ENCODE measurements at regions not wholly inside any gene's neighbourhood (a gene's known extent, or its start where the extent isn't known, plus 50 kb on each side); places are given as distances from the start of the nearest gene placed in this dataset.

- H3K4me3 Mint-ChIP-seq = no peak overlapping the region
- CTCF ChIA-PET = no interaction called here
- H3K4me1 Mint-ChIP-seq = no peaks in the 10 kb centered on the region
- Histone ChIP-seq H3K36me3 (ENCODE audit: insufficient read depth, low read length) (no peaks in the 10 kb centered on the region), H3K9me3 (ENCODE audit: low read length) (no peaks in the 10 kb centered on the region), H3K27me3 (ENCODE audit: insufficient read depth, low read length, poor library complexity, severe bottlenecking) (no peaks in the 10 kb centered on the region), H3K27ac (ENCODE audit: low read depth, low read length) (no peak overlapping the region), H3K4me1 (ENCODE audit: insufficient read depth, low read length) (no peaks in the 10 kb centered on the region), H3K4me3 (ENCODE audit: low read length) (no peak overlapping the region)
- POLR2A ChIA-PET = no interaction called here
- no peak for DNase-seq
- no peaks in the 10 kb centered on the region for H3K27me3 Mint-ChIP-seq
- H3K36me3 Mint-ChIP-seq = no peaks in the 10 kb centered on the region
- H3K27ac Mint-ChIP-seq = no peak overlapping the region
- peaks cover 0 to 19% (median 2%) of the 10 kb centered on the region in 5 donors for H3K9me3 Mint-ChIP-seq
Measured at GRCh38 chr12:59963546-59963945, 367.7 kb downstream of the SLC16A7 start.

GRCh38 chr12:59972905-59973304 is 377.1 kb downstream of the SLC16A7 start:
- no peak overlapping the region for H3K4me3 Mint-ChIP-seq
- no peaks in the 10 kb centered on the region for H3K4me1 Mint-ChIP-seq
- Histone ChIP-seq H3K27ac (ENCODE audit: low read depth, low read length) (no peak overlapping the region), H3K9me3 (ENCODE audit: low read length) (no peaks in the 10 kb centered on the region), H3K4me3 (ENCODE audit: low read length) (no peak overlapping the region), H3K36me3 (ENCODE audit: insufficient read depth, low read length) (no peaks in the 10 kb centered on the region), H3K27me3 (ENCODE audit: insufficient read depth, low read length, poor library complexity, severe bottlenecking) (no peaks in the 10 kb centered on the region), H3K4me1 (ENCODE audit: insufficient read depth, low read length) (no peaks in the 10 kb centered on the region)
- no peaks in the 10 kb centered on the region for H3K27me3 Mint-ChIP-seq
- no peaks in the 10 kb centered on the region for H3K36me3 Mint-ChIP-seq
- CTCF ChIA-PET = no interaction called here
- H3K27ac Mint-ChIP-seq = no peak overlapping the region
- no peak for DNase-seq
- POLR2A ChIA-PET = no interaction called here
- H3K9me3 Mint-ChIP-seq = peaks cover 0 to 9% (median 0%) of the 10 kb centered on the region in 5 donors

- H3K36me3 Mint-ChIP-seq = no peaks in the 10 kb centered on the region
- no peaks in the 10 kb centered on the region for H3K4me1 Mint-ChIP-seq
- no peak for DNase-seq
- Histone ChIP-seq H3K4me1 (ENCODE audit: insufficient read depth, low read length) (no peaks in the 10 kb centered on the region), H3K27ac (ENCODE audit: low read depth, low read length) (no peak overlapping the region), H3K27me3 (ENCODE audit: insufficient read depth, low read length, poor library complexity, severe bottlenecking) (no peaks in the 10 kb centered on the region), H3K9me3 (ENCODE audit: low read length) (no peaks in the 10 kb centered on the region), H3K36me3 (ENCODE audit: insufficient read depth, low read length) (no peaks in the 10 kb centered on the region), H3K4me3 (ENCODE audit: low read length) (no peak overlapping the region)
- no peaks in the 10 kb centered on the region for H3K27me3 Mint-ChIP-seq
- POLR2A ChIA-PET = no interaction called here
- no peak overlapping the region for H3K27ac Mint-ChIP-seq
- CTCF ChIA-PET = no interaction called here
- peaks cover 0 to 5% (median 0%) of the 10 kb centered on the region in 5 donors for H3K9me3 Mint-ChIP-seq
- H3K4me3 Mint-ChIP-seq = no peak overlapping the region
Measured at GRCh38 chr12:59973515-59973914, 377.7 kb downstream of the SLC16A7 start.

- no peak overlapping the region for H3K4me3 ChIP-seq (ENCODE audit: low read length)
- H3K4me1 ChIP-seq (ENCODE audit: insufficient read depth, low read length) = no peaks in the 10 kb centered on the region
- no peak overlapping the region for H3K4me3 Mint-ChIP-seq
- no peaks in the 10 kb centered on the region for H3K27me3 Mint-ChIP-seq
- CTCF ChIA-PET = no interaction called here
- H3K9me3 Mint-ChIP-seq = no peaks in the 10 kb centered on the region
- H3K4me1 Mint-ChIP-seq = no peaks in the 10 kb centered on the region
- no peaks in the 10 kb centered on the region for H3K36me3 Mint-ChIP-seq
- H3K9me3 ChIP-seq (ENCODE audit: low read length) = no peaks in the 10 kb centered on the region
- no peak for DNase-seq
- H3K27ac Mint-ChIP-seq = peak overlapping the region in 1 of 8 donors; percentile 24
- POLR2A ChIA-PET = no interaction called here
- H3K27me3 ChIP-seq (ENCODE audit: insufficient read depth, low read length, poor library complexity, severe bottlenecking) = no peaks in the 10 kb centered on the region
- H3K27ac ChIP-seq (ENCODE audit: low read depth, low read length) = no peak overlapping the region
- no peaks in the 10 kb centered on the region for H3K36me3 ChIP-seq (ENCODE audit: insufficient read depth, low read length)
Measured at GRCh38 chr12:59977779-59978178, 381.9 kb downstream of the SLC16A7 start.

DNA sequence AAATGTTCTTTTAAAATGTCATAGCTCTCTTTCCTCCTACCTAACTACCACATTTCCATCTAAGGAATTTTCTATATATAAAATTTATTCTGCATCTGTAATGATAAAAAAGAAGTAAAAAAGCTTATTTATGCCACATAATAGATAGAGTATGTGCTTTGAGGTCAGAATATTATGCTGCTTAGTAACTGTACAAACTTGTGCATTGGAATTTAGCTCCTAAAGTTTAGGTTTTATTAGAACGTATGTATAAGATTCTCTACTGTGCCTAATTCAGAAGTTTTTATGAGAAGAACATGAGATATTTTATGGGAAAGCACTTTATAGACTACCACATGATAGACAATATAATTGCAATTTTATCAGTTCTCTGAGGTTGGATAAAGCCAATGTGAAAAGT is 384.6 kb downstream of the SLC16A7 start:
- Mint-ChIP-seq H3K9me3 (peaks cover 0 to 6% (median 0%) of the 10 kb centered on the region in 5 donors), H3K27ac (no peak overlapping the region), H3K4me1 (no peaks in the 10 kb centered on the region), H3K27me3 (no peaks in the 10 kb centered on the region), H3K36me3 (no peaks in the 10 kb centered on the region), H3K4me3 (no peak overlapping the region)
- POLR2A ChIA-PET = no interaction called here
- Histone ChIP-seq H3K27ac (ENCODE audit: low read depth, low read length) (no peak overlapping the region), H3K9me3 (ENCODE audit: low read length) (no peaks in the 10 kb centered on the region), H3K4me3 (ENCODE audit: low read length) (no peak overlapping the region), H3K4me1 (ENCODE audit: insufficient read depth, low read length) (no peaks in the 10 kb centered on the region), H3K27me3 (ENCODE audit: insufficient read depth, low read length, poor library complexity, severe bottlenecking) (no peaks in the 10 kb centered on the region), H3K36me3 (ENCODE audit: insufficient read depth, low read length) (no peaks in the 10 kb centered on the region)
- no peak for DNase-seq
- CTCF ChIA-PET = interaction anchor here (1.1 kb wide), 1 partner anchor 10 kb away, joined by 3 read pairs; no protein-coding TSS in a partner anchor

- Mint-ChIP-seq H3K4me1 (no peaks in the 10 kb centered on the region), H3K9me3 (peaks cover 0 to 9% (median 2%) of the 10 kb centered on the region in 5 donors), H3K36me3 (no peaks in the 10 kb centered on the region), H3K27me3 (no peaks in the 10 kb centered on the region), H3K4me3 (no peak overlapping the region), H3K27ac (no peak overlapping the region)
- no peak for DNase-seq
- Histone ChIP-seq H3K27ac (ENCODE audit: low read depth, low read length) (no peak overlapping the region), H3K4me3 (ENCODE audit: low read length) (no peak overlapping the region), H3K4me1 (ENCODE audit: insufficient read depth, low read length) (no peaks in the 10 kb centered on the region), H3K9me3 (ENCODE audit: low read length) (no peaks in the 10 kb centered on the region), H3K27me3 (ENCODE audit: insufficient read depth, low read length, poor library complexity, severe bottlenecking) (no peaks in the 10 kb centered on the region), H3K36me3 (ENCODE audit: insufficient read depth, low read length) (no peaks in the 10 kb centered on the region)
- POLR2A ChIA-PET = no interaction called here
- CTCF ChIA-PET = no interaction called here
Measured at GRCh38 chr12:59999291-59999690, 403.5 kb downstream of the SLC16A7 start.

DNA sequence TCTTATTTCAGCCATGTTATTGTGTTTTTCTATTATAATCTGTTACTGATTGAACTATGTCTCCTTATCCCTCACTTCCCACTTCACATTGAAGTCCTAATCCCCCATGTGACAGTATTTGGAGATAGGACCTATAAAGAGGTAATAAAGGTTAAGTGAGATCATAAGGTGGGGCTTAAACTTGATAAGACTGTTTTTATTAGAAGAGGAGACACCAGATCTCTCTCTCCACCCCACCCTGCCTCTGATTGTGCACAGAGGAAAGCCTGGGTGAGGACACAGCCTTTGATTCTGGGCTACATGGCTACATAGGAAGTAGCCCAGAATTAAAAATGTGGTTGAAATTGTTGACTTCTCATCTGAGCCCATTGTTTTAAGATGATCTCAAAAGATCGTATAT is 414.7 kb downstream of the SLC16A7 start:
- DNase-seq = no peak
- Mint-ChIP-seq H3K36me3 (no peaks in the 10 kb centered on the region), H3K4me3 (no peak overlapping the region), H3K27ac (no peak overlapping the region), H3K4me1 (no peaks in the 10 kb centered on the region), H3K9me3 (peaks cover 0 to 21% (median 2%) of the 10 kb centered on the region in 5 donors), H3K27me3 (no peaks in the 10 kb centered on the region)
- Histone ChIP-seq H3K27ac (ENCODE audit: low read depth, low read length) (no peak overlapping the region), H3K9me3 (ENCODE audit: low read length) (no peaks in the 10 kb centered on the region), H3K36me3 (ENCODE audit: insufficient read depth, low read length) (no peaks in the 10 kb centered on the region), H3K27me3 (ENCODE audit: insufficient read depth, low read length, poor library complexity, severe bottlenecking) (no peaks in the 10 kb centered on the region), H3K4me3 (ENCODE audit: low read length) (no peak overlapping the region), H3K4me1 (ENCODE audit: insufficient read depth, low read length) (no peaks in the 10 kb centered on the region)
- POLR2A ChIA-PET = no interaction called here
- CTCF ChIA-PET = no interaction called here

- no peaks in the 10 kb centered on the region for H3K36me3 ChIP-seq (ENCODE audit: insufficient read depth, low read length)
- Mint-ChIP-seq H3K4me3 (no peak overlapping the region), H3K27me3 (no peaks in the 10 kb centered on the region), H3K27ac (no peak overlapping the region), H3K4me1 (no peaks in the 10 kb centered on the region), H3K36me3 (no peaks in the 10 kb centered on the region), H3K9me3 (peaks cover 0 to 12% (median 2%) of the 10 kb centered on the region in 5 donors)
- POLR2A ChIA-PET = no interaction called here
- H3K27ac ChIP-seq (ENCODE audit: low read depth, low read length) = no peak overlapping the region
- no peaks in the 10 kb centered on the region for H3K27me3 ChIP-seq (ENCODE audit: insufficient read depth, low read length, poor library complexity, severe bottlenecking)
- H3K9me3 ChIP-seq (ENCODE audit: low read length) = no peaks in the 10 kb centered on the region
- CTCF ChIA-PET = no interaction called here
- no peaks in the 10 kb centered on the region for H3K4me1 ChIP-seq (ENCODE audit: insufficient read depth, low read length)
- no peak for DNase-seq
- H3K4me3 ChIP-seq (ENCODE audit: low read length) = no peak overlapping the region
Measured at GRCh38 chr12:60012659-60013058, 416.8 kb downstream of the SLC16A7 start.

DNA sequence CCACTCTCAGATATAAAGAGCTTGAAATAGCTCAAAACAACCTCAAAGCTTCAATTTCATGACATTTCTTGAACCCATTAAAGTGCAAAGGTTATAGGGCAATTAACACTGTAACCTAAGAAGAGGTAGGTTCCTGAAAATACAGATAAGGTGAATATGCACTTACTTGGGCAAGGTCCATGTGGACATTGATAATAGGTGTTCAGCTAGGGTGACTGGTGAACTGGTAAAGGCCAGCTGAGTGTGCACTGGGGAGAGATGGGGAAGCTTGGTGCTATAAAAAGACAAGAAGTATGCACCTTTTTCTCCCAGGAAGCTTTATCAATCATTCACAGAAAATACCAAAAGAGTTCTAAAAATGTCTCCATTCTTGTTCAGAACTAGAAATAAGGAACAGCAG is 418.6 kb downstream of the SLC16A7 start:
- H3K36me3 Mint-ChIP-seq = no peaks in the 10 kb centered on the region
- POLR2A ChIA-PET = no interaction called here

More for the DNA sequence above, 418.6 kb downstream of the SLC16A7 start:
- no peak overlapping the region for H3K27ac Mint-ChIP-seq
- Histone ChIP-seq H3K4me3 (ENCODE audit: low read length) (no peak overlapping the region), H3K4me1 (ENCODE audit: insufficient read depth, low read length) (no peaks in the 10 kb centered on the region), H3K27me3 (ENCODE audit: insufficient read depth, low read length, poor library complexity, severe bottlenecking) (no peaks in the 10 kb centered on the region), H3K27ac (ENCODE audit: low read depth, low read length) (no peak overlapping the region), H3K36me3 (ENCODE audit: insufficient read depth, low read length) (no peaks in the 10 kb centered on the region), H3K9me3 (ENCODE audit: low read length) (no peaks in the 10 kb centered on the region)
- CTCF ChIA-PET = no interaction called here
- H3K4me1 Mint-ChIP-seq = no peaks in the 10 kb centered on the region
- DNase-seq = no peak
- peaks cover 0 to 11% (median 3%) of the 10 kb centered on the region in 5 donors for H3K9me3 Mint-ChIP-seq
- H3K27me3 Mint-ChIP-seq = no peaks in the 10 kb centered on the region
- H3K4me3 Mint-ChIP-seq = no peak overlapping the region

All from CD8-positive, alpha-beta memory T cell (primary cell).